HL-60 (cell line): ENCODE measurements at regions not wholly inside any gene's neighbourhood (a gene's known extent, or its start where the extent isn't known, plus 50 kb on each side); places are given as distances from the start of the nearest gene placed in this dataset.

Experiments used
- DNase-seq, 2 experiments: peaks; one replicate each; pipeline ENCODE4 v3.0.0-alpha.2; 2010 to 2020; ENCODE audit warnings: low read depth in 1 of 2, low spot score in 1 of 2
- H3K27ac ChIP-seq: fragments of 250-450 bp; sonication (Bioruptor Pico); replicated peaks from 2 replicates; pipeline ENCODE4 v1.5.1; 2020; ENCODE audit warnings: mild to moderate bottlenecking, moderate library complexity
- H3K27me3 ChIP-seq: fragments of 250-450 bp; sonication (Bioruptor Pico); 2 replicates; pipeline ENCODE4 v1.5.1; 2021; ENCODE audit warnings: mild to moderate bottlenecking, moderate library complexity; ENCODE audit not compliant: insufficient read depth, poor library complexity, severe bottlenecking
- H3K4me3 ChIP-seq: replicated peaks from 2 replicates; pipeline ENCODE4 v1.5.1; 2011; ENCODE audit warnings: mild to moderate bottlenecking, control low read depth, low read length; ENCODE audit not compliant: insufficient read depth
- CTCF ChIP-seq: IDR thresholded peaks from one replicate; pipeline ENCODE4 v1.5.1; 2011; ENCODE audit warnings: low read length, control low read depth, inconsistent platforms; ENCODE audit not compliant: insufficient read depth
- GABPA ChIP-seq: IDR thresholded peaks from 2 replicates; pipeline ENCODE4 v1.6.1; 2012; ENCODE audit warnings: low read depth
- POLR2AphosphoS5 ChIP-seq: IDR thresholded peaks from 2 replicates; pipeline ENCODE4 v1.6.1; 2012; ENCODE audit warnings: low read depth
- SPI1 ChIP-seq: IDR thresholded peaks from 2 replicates; pipeline ENCODE4 v1.6.1; 2012; ENCODE audit warnings: low read depth, mild to moderate bottlenecking, borderline replicate concordance
- TF ChIP-seq, protein P1 (sequence below): IDR thresholded peaks from 2 replicates; pipeline ENCODE4 v1.6.1; 2012; ENCODE audit warnings: low read depth; ENCODE audit not compliant: insufficient replicate concordance

GRCh38 chr21:22201669-22202068 is 1203.5 kb downstream of the NCAM2 start:
- Histone ChIP-seq H3K27me3 (no peaks in the 10 kb centered on the region), H3K4me3 (no peak overlapping the region), H3K27ac (no peak overlapping the region)
- no peak for DNase-seq
- TF ChIP-seq SPI1: no peak
- TF ChIP-seq, protein P1, sequence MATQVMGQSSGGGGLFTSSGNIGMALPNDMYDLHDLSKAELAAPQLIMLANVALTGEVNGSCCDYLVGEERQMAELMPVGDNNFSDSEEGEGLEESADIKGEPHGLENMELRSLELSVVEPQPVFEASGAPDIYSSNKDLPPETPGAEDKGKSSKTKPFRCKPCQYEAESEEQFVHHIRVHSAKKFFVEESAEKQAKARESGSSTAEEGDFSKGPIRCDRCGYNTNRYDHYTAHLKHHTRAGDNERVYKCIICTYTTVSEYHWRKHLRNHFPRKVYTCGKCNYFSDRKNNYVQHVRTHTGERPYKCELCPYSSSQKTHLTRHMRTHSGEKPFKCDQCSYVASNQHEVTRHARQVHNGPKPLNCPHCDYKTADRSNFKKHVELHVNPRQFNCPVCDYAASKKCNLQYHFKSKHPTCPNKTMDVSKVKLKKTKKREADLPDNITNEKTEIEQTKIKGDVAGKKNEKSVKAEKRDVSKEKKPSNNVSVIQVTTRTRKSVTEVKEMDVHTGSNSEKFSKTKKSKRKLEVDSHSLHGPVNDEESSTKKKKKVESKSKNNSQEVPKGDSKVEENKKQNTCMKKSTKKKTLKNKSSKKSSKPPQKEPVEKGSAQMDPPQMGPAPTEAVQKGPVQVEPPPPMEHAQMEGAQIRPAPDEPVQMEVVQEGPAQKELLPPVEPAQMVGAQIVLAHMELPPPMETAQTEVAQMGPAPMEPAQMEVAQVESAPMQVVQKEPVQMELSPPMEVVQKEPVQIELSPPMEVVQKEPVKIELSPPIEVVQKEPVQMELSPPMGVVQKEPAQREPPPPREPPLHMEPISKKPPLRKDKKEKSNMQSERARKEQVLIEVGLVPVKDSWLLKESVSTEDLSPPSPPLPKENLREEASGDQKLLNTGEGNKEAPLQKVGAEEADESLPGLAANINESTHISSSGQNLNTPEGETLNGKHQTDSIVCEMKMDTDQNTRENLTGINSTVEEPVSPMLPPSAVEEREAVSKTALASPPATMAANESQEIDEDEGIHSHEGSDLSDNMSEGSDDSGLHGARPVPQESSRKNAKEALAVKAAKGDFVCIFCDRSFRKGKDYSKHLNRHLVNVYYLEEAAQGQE: no peak
- TF ChIP-seq CTCF: no peak
- TF ChIP-seq GABPA: no peak

DNA sequence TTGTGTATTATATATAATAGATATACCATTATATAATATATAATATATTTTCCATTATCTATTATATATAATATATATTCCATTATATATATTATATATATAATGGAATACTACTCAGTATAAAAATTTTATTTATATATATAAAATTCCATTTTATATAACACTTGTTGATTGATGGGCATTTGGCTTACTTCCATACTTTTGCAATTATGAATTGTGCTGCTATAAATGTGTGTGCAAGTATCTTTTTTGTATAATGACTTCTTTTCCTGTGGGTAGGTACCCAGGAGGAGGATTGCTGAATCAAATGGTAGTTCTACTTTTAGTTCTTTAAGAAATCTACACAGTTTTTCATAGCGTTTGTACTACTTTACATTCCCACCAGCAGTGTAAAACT is 1211.1 kb downstream of the NCAM2 start:
- no peak for DNase-seq
- no peaks in the 10 kb centered on the region for H3K27me3 ChIP-seq
- TF ChIP-seq, protein P1: no peak
- no peak for TF ChIP-seq CTCF
- no peak for TF ChIP-seq SPI1
- TF ChIP-seq GABPA: no peak
- no peak for TF ChIP-seq POLR2AphosphoS5
- no peak overlapping the region for H3K4me3 ChIP-seq
- H3K27ac ChIP-seq: no peak overlapping the region

- H3K27me3 ChIP-seq: no peaks in the 10 kb centered on the region
- TF ChIP-seq GABPA (no peak), CTCF (no peak), POLR2AphosphoS5 (no peak), SPI1 (no peak)
- TF ChIP-seq, protein P1: no peak
- no peak overlapping the region for H3K27ac ChIP-seq
- no peak for DNase-seq
- no peak overlapping the region for H3K4me3 ChIP-seq
These were observed 1213.7 kb downstream of the NCAM2 start for GRCh38 chr21:22211943-22212342.
